ENCODE measurements at regions not wholly inside any gene's neighbourhood (a gene's known extent, or its start where the extent isn't known, plus 50 kb on each side); places are given as distances from the start of the nearest gene placed in this dataset.

- H3K4me1 ChIP-seq: no peaks in the 10 kb centered on the region
- TF ChIP-seq POLR2A (IDR thresholded peaks at IDR 0.05) (no peak), CTCF (IDR thresholded peaks at IDR 0.05) (no peak)
- H3K27ac ChIP-seq: no peak overlapping the region
- intact Hi-C loops (cut with DNase I): no loop called here
- no peak overlapping the region for H3K4me3 ChIP-seq (replicated peaks in 1 of 3)
- H3K27me3 ChIP-seq: no peaks in the 10 kb centered on the region
- H3K36me3 ChIP-seq: no peaks in the 10 kb centered on the region
- 97 to 98% methylated on average over 3 of the region's 3 CpGs for WGBS, 2 donors
- no peaks in the 10 kb centered on the region for H3K9me3 ChIP-seq
- DNase-seq: no peak
Measured at GRCh38 chr1:60924165-60924564, 158.2 kb upstream of the NFIA start.

GRCh38 chr1:60923389-60924087 is 158.8 kb upstream of the NFIA start:
- TF ChIP-seq POLR2A (IDR thresholded peaks at IDR 0.05): no peak

GRCh38 chr1:60922304-60922703 is 160.1 kb upstream of the NFIA start:
- no peaks in the 10 kb centered on the region for H3K36me3 ChIP-seq
- TF ChIP-seq POLR2A (IDR thresholded peaks at IDR 0.05) (no peak), CTCF (IDR thresholded peaks at IDR 0.05) (no peak)
- no peak overlapping the region for H3K27ac ChIP-seq
- no peaks in the 10 kb centered on the region for H3K4me1 ChIP-seq
- intact Hi-C loops (cut with DNase I): no loop called here
- 79 to 88% methylated on average over 4 of the region's 4 CpGs for WGBS, 2 donors
- no peaks in the 10 kb centered on the region for H3K27me3 ChIP-seq
- DNase-seq: peak in 1 of 2 donors; percentile 5
- H3K9me3 ChIP-seq: no peaks in the 10 kb centered on the region
- H3K4me3 ChIP-seq (replicated peaks in 1 of 3): no peak overlapping the region

More at GRCh38 chr1:60923389-60924087, 158.8 kb upstream of the NFIA start:
- H3K4me3 ChIP-seq (replicated peaks in 1 of 3): no peak overlapping the region
- intact Hi-C loops (cut with DNase I): no loop called here
- no peak for DNase-seq
- 50 to 72% methylated on average over 5 of the region's 5 CpGs for WGBS, 2 donors
- no peaks in the 10 kb centered on the region for H3K9me3 ChIP-seq
- H3K4me1 ChIP-seq: no peaks in the 10 kb centered on the region
- H3K27ac ChIP-seq: no peak overlapping the region
- no peaks in the 10 kb centered on the region for H3K36me3 ChIP-seq
- no peaks in the 10 kb centered on the region for H3K27me3 ChIP-seq

- WGBS, 2 donors: 85 to 94% methylated on average over 4 of the region's 4 CpGs
- no peak for DNase-seq
- Histone ChIP-seq H3K36me3 (no peaks in the 10 kb centered on the region), H3K27me3 (no peaks in the 10 kb centered on the region), H3K9me3 (no peaks in the 10 kb centered on the region), H3K4me3 (replicated peaks in 1 of 3) (no peak overlapping the region), H3K4me1 (no peaks in the 10 kb centered on the region), H3K27ac (no peak overlapping the region)
- TF ChIP-seq CTCF (IDR thresholded peaks at IDR 0.05) (no peak), POLR2A (IDR thresholded peaks at IDR 0.05) (no peak)
- intact Hi-C loops (cut with DNase I): no loop called here
Measured at GRCh38 chr1:60921175-60921574, 161.2 kb upstream of the NFIA start.

GRCh38 chr1:60920561-60920960 is 161.8 kb upstream of the NFIA start:
- WGBS, 2 donors: 74 to 80% methylated on average over 2 of the region's 2 CpGs
- H3K27ac ChIP-seq: no peak overlapping the region

More at GRCh38 chr1:60920561-60920960, 161.8 kb upstream of the NFIA start:
- no peaks in the 10 kb centered on the region for H3K4me1 ChIP-seq
- no peak for DNase-seq
- intact Hi-C loops (cut with DNase I): no loop called here
- no peaks in the 10 kb centered on the region for H3K9me3 ChIP-seq
- H3K4me3 ChIP-seq (replicated peaks in 1 of 3): no peak overlapping the region
- no peaks in the 10 kb centered on the region for H3K36me3 ChIP-seq
- TF ChIP-seq POLR2A (IDR thresholded peaks at IDR 0.05) (no peak), CTCF (IDR thresholded peaks at IDR 0.05) (no peak)
- H3K27me3 ChIP-seq: no peaks in the 10 kb centered on the region

All from thyroid gland (tissue), 4 donors.